ENCODE measurements at regions not wholly inside any gene's neighbourhood (a gene's known extent, or its start where the extent isn't known, plus 50 kb on each side); places are given as distances from the start of the nearest gene placed in this dataset.

DNA sequence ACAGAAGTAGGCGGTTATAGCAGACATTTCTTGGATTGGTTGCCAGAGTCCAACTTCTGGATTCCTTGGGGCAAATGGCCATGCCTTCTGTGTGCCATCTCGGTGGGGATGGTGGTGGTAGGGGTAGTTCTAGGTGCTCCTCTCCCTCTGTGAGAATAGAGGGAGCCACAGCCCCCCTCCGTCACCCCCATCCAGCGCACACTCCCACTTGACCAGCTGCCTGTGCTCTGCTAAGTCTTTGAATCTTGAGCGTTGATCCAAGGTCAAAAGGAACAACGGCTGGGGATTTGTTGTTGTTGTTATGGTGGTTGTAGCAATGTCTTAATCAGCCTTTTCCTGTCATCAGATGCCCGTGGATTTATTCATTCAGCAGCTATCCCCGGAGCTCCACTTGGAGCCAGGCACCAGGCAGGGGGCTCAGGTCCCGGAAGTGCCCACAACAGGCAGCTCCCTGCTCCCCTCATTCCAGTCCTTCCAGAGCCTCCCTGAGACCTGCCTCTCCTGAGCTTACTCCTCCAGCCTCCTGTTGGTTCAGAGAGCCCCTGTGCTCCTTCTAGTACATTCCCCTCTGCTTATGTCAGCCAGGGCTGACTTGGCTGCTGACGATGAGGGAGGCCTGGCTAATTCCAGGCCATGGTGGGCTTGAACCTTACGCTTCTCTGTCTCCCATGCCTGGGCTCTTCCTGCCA is 146.6 kb upstream of the WNT4 start:
- DNase-seq, result no peak

DNA sequence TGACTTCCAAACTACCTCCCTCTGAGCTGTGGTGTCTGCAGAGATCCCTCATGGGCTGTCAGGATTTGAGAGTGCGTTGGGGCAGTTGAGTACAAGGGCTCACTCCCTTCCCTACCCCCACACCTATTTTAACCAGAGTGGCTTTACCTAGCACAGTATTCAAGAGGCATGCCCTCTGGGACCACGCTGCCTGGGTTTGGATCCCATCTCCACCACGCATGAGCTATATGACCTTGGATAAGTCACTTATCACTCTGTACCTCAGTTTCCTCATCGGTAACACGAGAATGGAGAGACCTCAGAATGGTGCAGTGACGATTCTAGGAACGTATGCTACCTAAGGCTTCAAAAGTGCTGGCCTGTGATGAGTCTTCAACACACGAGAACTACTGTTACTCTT is 147.3 kb upstream of the WNT4 start:
- no peak for DNase-seq

DNA sequence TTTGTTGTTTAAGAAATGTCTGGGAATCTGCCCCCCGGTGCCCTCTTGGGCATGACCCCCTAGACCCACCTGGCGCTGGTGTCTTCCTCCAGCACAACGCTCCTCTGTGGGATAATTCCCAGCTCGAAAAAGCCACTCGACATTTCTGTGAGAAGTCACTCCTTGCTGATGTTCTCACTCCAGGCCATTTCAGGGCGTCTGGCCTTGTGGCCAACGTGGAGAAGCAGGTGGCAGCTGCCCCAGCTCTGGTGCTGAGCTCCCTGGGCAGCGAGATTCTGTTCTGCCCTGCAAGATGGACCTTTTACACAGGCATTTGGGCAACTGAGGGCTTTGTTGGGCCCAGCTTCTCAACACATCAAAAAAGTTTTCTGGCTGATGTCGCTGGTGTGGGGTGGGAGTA is 147.7 kb upstream of the WNT4 start:
- DNase-seq, result no peak

DNA sequence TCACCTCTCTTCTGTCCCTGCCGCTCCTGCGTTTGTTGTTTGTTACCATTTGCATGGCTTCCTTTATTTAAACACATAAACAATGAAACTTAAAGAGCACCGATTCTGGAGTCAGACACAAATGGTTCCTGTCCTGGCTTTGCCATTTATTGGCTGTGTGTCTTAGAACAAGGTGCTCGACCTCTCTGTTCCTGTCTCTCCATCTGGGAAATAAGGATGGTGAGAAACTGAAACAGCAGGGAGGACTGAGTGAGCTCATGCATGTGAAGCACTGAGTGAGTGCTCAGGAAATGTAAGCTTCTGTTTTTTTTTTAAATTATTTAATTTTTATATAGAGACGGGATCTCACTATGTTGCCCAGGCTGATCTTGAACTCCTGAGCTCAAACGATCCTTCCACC is 148.2 kb upstream of the WNT4 start:
- DNase-seq, result no peak

DNA sequence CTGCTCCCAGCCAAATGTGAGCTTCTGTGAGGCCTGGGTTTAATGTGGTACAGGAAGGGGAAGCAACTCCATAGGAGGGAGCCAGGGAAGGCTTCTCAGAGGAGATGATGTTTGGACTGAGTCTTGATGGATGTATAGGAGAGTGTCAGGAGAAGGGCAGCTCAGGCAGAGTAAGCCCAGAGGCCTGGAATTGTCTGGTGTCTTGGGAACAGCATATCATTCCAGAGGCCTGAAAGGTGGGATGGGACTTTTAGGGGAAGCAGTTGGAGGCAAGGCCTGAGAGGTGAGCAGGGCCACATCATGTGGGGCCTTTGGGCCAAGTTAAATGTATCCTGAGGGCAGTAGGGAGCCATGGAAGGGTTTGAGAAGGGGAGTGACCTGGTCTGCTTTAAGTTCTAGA is 148.6 kb upstream of the WNT4 start:
- DNase-seq, result no peak

DNA sequence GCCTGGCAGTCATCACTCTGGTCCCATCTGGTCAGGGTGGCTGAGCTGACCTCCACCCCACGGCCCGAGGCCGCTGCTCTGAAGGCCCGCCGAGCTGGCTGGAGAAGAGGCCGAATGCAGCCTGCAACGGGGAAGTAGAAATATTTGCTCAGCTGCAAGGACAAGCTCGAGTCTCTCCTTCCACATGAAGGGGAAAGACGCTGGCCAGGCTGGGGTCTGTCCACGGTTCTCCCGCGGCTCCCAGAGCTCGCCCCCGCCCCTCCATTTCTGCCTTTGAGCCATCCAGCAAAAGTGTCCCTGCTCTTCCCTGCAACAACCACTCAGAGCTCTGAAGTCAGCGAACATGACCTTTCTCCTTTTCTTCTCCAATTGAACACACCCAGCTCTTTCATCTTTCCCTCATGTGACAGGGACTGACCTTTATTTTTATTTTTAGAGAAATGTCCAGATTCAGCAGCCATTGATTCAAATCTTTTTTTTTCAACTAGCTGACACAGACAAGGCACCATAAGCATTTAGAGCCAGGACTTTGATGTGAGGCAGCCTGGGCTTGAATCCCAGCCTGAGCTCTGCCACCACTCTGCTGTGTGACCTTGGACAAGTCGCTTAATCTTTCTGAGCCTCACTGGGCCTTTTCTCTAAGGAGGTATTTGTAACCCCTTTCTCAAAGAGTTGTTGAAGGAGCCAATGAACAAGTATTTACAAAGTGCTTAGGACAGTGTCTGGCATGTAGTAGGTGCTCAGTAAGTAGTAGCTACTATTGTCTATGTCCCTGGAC is 149.3 kb upstream of the WNT4 start:
- no peak for DNase-seq

DNA sequence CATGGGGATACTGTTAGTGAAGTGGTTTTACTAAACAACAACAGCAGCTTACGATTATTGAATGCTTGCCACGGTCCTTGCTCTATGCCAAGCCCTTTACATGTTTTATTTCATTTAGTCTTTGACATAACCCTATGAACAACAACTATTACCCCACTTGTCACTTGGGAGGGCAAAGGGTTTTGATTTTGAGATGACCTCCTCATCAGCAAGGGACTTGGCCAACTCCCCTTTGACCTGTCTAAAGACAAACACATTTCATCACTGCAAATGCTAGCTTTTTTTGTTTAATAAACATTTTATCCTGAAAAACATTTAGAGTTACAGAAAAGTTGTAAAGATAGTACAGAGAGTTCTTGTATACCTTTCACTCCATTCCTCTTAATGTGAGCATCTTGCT is 152.5 kb upstream of the WNT4 start:
- DNase-seq, result no peak

DNA sequence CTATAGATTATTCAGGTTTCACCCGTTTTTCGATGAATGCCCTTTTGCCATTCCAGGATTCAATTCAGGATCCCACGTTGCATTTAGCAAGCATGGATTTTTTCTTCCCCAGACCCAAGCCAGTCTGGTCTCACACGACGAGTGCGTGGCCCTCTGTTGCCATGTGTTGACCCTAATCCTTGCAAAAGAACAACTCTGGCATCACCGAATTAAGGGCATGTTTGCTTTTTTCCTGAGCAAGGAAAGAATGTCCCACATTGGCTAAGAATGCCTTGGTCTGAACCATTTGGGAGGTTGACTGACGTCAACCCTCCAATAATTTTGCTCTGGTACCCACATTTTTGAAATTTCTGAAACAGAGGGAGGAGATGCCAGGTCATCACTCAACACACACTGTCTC is 153.0 kb upstream of the WNT4 start:
- no peak for DNase-seq

DNA sequence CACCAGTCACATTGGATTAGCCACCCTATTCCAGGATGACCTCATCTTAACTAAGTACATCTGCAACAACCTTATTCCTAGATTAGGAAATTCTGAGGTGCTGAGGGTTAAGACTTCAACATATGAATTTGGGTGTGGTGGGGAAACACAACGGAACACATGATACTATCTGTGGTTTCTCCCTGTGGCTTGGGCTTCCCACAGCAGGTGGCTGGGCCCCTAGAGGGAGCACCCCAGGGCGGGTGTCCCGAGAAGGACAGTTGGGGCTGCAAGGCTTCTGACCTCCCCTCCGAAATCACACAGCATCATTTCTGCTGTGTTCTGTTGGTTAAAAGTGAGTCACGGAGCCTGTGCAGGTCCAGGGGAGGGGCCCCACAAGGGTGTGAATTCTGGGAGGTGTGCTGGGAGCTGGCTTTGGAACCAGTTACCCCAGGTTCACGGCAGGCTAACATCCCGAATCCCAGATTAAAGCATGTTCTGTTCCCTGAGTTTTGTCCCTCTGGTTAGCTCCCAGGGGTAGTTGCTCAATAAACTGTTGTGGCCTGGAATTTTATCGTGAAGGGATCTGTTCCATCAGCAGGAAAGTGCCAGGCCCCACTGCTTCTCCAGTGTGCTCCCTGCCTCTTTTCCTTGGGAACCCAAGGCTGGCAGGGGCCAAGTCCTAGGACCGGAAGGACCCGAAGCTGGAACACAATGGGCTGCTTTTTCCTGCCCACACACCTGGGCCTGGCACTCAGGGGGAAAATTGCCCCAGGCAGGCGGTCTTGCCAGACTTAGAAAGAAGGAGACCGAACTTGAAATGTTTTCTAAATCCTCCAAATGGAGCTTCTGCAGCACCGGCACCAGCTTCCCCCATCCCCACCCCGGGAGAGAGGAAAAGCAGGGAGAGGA is 154.0 kb upstream of the WNT4 start:
- no peak for DNase-seq

DNA sequence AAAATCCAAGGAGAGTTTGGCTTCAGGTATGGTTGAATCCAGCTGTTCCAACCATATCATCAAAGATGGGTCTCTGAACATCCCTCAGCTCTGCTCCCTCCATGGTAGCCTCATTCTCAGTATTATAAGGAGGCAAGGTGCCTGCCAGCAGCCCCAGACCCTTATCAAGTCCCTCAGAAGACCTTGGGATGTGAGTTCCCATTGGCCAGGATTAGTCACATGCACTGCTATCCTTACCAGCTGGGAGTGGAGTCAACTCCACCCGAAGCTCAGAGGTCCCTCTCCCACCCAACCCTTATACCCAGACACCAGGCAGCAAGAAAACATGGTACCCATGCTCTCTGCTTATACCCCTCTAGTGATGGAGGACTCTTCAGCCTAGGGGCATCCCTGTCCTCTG is 153.7 kb upstream of the ZBTB40 start:
- no peak for DNase-seq

DNA sequence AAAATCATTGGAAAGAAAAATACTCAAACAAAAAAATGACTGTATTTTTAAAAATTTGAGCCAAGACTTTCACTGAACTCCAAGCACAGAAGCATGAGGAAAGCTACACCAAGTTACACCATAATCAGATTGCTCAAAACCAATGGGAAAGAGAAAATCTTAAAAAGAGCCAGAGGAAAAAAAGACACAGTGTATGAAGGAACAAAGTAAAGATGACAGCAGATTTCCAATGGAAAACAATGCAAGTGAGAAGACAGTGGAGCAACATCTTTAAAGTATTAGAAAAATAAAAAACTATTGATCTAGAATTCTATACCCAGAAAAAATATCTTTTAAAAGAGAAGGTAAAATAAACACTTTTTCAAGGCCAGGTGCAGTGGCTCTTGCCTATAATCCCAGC is 147.8 kb upstream of the ZBTB40 start:
- DNase-seq, result no peak

DNA sequence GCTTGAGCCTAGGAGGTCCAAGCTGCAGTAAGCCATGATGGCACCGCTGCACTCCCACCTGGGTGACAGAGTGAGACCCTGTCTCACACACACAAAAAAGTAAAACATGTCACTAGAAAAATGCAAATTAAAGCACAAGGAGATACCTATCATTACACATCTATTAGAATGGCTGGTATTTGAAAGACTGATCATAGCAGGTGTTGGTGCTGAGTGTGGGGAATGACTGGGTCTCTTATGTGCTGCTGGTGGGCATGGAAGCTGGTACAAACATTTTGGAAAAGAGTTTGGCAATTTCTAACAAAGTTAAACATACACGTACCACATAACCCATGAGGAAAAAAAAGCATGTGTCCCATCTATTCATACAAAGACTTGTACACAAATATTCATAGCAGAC is 142.1 kb upstream of the ZBTB40 start:
- no peak for DNase-seq

DNA sequence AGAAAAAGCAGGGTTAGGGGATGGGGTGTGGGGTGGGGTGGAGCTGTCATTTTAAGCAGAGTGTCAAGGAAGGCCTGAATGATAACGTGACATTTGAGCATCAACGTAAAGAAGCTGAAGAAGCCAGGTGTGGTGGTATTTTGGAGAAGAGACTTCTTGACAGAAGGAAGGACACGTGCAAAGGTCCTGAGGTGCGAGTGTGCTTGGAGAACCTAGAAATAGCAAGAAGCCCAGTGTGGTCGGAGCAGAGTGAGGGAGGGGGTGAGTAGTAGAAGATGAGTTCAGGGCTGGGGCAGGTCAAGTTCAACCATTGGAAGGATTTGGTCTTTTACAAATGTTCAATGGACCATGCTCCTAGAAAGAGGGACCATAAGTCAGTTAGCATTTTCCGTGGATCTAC is 140.2 kb upstream of the ZBTB40 start:
- no peak for DNase-seq

DNA sequence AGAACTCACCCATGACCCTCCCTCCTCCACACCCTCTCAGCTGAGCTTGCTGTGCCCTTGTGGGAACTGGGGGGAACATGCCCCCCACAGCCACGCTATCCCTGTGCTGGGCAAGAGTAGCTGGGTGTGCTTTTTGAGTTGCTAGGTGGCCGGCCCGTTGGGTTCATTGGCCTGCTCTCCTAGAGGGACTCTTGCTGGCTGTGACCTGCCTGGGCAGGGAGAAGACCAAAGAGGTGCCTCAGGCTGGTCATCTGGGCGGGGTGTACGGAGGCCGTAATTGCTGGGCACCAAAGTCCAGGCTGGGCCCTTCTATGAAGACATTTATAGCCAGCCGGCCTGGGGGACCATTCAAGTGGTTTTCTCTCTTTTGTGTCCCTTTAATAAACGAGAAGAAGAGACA is 138.3 kb upstream of the ZBTB40 start:
- no peak for DNase-seq

DNA sequence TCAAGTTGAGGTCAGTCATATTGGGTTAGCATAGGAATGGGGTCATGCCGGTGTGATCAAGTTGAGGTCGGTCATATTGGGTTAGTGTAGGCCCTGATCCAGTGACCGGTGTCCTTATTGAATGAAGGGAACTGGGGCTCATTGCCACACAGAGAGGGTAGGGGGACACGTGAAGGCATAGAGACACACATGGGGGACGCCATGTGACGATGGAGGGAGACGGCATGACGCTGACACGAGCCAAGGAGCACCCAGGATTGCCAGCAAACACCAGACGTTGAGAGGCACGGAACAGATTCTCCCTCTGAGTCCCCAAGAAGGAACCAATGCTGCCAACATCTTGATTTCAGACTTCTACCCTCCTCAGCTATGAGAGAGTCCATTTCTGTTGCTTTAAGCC is 136.9 kb upstream of the ZBTB40 start:
- DNase-seq, result no peak

DNA sequence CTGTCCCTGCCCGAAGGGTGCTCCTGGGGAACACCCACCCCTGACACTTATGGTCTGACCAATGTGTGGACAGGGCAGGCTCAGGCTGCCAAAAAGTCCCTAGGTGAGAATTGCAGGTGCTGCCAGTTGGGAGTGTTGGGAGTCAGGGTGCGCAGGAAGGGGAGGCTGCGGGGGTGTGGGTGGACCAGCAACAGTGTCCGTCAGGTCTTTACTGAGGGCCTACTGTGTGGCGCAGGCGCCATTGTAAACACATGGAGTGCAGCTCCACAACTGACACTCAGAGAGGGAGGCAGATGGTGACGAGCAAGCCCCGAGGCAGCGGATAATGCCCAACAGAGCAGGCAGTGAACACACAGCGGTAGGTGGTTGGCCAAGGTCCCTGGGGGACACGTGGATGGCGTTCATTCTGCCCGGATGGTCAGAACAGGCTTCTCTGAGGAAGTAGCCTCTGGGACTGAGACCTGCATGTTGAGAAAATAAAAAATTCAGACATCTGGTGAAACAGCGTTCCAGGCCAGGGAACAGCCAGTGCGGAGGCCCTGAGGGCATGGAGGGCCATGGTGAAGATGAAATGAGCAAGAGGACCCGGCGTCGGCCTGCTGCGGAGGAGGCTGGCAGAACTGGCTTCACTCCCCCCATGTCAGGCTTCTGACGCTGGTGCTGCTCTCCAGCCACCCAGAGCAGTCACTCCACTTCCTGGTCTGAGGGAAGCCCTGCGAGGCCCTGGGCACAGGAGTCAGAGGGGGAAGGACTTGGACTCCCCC is 136.2 kb upstream of the ZBTB40 start:
- DNase-seq, result peak; percentile 19

DNA sequence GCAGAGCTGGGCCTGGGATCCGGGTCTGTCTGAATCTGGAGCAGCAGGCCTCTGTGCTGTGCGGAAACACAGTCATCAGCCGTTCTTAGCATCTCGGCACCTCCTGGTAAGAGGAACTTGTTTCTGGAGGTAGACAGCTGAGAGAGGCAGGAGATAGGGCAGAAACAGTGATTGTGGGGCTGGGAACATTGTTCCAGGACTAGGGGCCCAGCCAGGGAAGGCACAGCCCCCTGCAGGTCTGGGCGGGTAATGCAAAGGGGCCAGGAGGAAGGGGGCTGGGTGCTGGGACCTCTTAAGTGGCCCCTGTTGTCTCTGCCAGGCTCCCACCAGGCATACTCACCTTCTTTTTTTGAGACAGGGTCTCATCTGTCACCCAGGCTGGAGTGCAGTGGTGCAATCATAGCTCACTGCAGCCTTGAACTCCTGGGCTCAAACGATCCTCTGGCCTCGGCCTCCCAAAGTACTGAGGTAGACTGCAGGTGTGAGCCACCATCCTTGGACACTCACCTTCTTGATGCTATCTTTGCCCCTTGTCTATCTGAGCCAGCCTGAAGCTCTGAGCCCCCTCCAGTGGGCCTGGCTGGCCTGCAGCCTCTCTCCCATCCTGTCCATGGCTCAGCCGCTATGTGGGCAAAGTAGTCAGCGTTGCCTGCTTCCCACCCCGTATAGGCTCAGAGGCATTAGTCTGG is 134.3 kb upstream of the ZBTB40 start:
- DNase-seq, result peak; percentile 39

DNA sequence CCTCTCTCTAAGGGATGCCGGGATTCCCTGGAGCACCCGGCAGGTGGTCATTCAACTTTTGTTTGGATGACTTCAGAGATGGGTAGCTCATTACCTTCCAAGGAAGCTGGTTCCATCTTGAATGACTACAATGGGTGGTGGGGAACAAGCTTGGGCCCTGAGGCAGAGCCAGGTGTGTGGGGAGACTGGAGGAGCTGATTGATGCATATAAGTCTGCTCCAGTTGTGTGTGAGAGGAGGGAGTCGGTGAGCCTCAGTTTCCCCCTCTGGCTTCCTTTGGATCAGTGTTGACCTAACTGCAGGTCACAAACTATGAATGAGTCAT is 133.8 kb upstream of the ZBTB40 start:
- no peak for DNase-seq

DNA sequence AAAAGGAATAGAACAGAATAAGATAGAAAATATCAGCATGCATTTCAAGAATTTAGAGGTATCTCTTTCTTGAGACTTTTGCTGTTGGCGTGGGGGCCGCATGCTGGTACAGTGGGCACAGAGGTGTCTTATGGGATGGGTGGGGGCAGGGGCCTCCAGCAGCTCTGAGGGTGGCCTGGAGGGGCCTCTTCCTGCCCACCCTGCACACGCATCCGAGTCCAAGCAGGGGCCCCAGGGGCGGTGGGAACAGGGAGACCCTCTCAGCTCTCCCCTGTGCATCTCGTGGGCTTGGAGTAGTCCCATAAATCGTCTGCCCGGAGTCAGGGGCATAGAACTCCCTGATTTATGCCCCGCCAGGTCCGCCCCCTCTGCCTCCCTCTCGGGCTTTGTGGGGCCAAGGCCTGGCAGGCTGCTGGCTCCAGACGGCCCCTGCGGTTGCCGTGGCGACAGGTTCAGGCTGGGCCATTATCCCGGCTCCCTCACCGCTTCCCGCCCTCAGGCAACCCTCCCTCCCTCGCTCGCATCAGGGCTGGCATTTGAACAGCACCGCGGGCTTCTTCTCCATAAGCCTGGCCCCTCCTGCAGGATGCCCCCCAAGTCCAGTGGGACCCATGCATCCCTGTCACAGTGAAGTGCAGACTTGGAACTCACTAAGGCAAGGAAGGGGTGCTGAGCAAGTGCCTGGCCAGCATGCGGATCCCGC is 133.2 kb upstream of the ZBTB40 start:
- DNase-seq, result peak; percentile 89

DNA sequence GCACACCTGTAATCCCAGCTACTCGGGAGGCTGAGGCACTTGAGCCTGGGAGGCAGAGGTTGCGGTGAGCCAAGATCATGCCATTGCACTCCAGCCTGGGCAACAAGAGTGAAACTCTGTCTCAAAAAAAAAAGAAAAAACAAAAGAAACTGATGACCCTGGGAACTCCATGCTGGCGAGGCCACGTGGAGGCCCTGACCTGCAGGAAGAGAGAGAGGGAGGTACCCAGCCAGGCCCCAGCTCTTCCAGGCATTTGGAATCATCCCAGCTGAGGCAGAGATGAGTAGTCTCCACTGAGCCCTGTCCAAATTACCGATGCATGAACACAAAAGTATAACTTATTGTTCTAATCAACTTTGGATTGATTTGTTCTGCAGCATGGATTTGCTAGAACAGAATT is 132.0 kb upstream of the ZBTB40 start:
- DNase-seq, result no peak

DNA sequence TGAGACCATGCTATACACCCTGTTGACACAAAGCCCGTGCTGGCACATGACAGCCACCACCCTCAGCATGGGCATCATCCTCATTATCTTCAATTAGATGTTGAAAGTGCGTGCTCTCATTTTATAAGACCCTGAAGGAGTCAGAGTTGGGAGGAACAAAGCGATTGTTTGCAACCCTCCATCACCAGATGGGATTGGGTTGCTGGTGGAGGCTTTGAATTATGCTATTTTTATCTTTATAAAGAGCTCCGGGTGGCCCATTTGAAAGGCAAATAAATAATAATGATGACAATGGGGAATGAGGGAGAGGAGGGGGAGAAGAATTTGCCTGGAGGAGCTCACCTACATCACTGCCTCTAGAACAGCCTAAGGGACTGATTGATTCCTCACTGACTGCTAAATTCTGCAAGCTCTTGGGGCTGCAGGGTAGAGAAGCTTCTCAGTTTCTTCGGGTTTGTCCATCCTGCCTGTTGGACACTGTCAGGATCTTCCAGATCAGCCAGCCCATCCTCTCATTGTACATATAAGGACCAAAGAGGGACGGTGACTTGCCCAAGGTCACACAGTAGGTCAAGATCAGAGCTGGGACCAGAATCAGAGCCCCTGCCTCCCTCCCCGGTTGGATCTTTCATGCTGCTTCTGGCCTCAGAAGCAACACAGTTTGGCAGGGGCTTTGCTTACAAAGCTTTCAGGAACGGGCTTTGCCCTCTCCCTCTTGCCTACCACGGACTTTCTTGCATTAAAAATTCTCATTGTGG is 130.9 kb upstream of the ZBTB40 start:
- DNase-seq, result peak; percentile 32
